ENCODE measurements at regions not wholly inside any gene's neighbourhood (a gene's known extent, or its start where the extent isn't known, plus 50 kb on each side); places are given as distances from the start of the nearest gene placed in this dataset.

DNA sequence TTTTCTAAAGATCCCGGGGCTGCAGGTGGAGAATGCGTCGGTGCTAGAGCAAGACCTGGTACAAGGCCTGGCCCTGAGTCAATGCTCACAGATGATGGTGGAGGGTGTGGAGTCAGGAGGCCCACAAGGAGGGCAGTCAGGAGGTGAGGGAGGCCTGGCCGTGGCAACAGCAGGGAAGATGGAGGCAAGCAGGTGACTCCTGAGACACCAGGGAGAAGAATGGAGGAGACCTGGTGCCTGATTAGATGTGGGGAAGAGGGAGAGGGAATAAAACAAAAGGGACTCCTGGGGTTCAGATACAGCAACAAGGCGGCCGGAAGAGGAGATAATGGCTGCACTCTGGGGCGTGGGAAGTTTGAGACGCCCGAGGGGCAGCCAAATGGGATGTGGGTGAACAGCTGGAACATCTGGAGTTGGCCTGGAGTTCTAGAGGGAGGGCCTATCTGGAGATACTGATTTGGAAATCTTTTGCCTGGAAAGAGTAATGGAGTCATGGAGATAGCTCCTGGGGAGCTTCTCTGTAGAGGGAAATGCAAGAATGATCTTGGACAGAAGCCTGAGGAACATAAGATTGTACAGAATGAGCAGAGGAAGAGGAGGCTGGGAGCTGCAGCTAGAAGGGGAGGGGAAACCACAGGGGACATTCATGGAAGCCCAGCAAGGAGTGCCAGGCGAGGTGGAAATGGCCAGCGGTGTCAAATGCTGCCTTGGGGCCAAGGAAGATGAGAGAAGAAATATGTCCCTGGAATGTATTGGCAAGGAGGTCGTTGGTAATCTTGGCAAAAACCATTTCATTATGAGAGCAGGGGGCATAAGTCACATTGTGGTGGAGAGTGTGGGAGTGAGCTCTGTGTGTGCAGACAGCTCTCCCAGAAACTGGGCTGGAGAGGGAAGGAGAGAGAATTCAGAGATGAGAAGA is 67.5 kb upstream of the CORO2B start:
- no peak overlapping the region for H2BK120ac ChIP-seq (replicated peaks; ENCODE audit: low read depth, low read length)
- no peak overlapping the region for H4K5ac ChIP-seq (ENCODE audit: insufficient read length, low read depth, low read length)
- H2AFZ ChIP-seq (ENCODE audit: low read length) = no peak overlapping the region
- H3K9ac ChIP-seq (replicated peaks in 1 of 4; ENCODE audit: extremely low read depth in 1 of 4, low read depth in 3 of 4, low read length in 3 of 4) = no peak overlapping the region
- FAIRE-seq = no peak
- no peak for DNase-seq (ENCODE audit: low read depth in 1 of 2, low spot score in 2 of 2)
- no peak overlapping the region for H3K56ac ChIP-seq (replicated peaks; ENCODE audit: insufficient read length, low read depth, low read length)
- H3K27me3 ChIP-seq (replicated peaks in 1 of 4; ENCODE audit: control insufficient read depth in 3 of 4, extremely low read depth in 1 of 4, insufficient read depth in 3 of 4, low read length in 3 of 4) = no peaks in the 10 kb centered on the region; a peak in 1 of 7 replicates
- H2BK20ac ChIP-seq (ENCODE audit: low read length) = no peak overlapping the region
- H2BK15ac ChIP-seq (ENCODE audit: low read length) = no peak overlapping the region
- no peak overlapping the region for H3K14ac ChIP-seq (ENCODE audit: insufficient read length)
- no peak overlapping the region for H3K4me2 ChIP-seq (ENCODE audit: insufficient read depth in 1 of 2, low read depth in 2 of 2, low read length in 2 of 2)
- H2BK5ac ChIP-seq (ENCODE audit: low read depth, low read length) = no peak overlapping the region
- no peak overlapping the region for H3K23ac ChIP-seq (ENCODE audit: insufficient read length)
- WGBS, 2 experiments (ENCODE audit: extremely low coverage in 1 of 2, insufficient coverage in 1 of 2, insufficient read length in 1 of 2, insufficient replicate concordance in 2 of 2, low coverage in 1 of 2, low lambda C conversion rate in 2 of 2, missing lambda C conversion rate in 1 of 2) = 88% methylated on average over 12 of the region's 12 CpGs; no CpG with 5 or more reads in 1 of the 2 experiments
- POLR2A ChIA-PET (ENCODE audit: partially characterized antibody) = no interaction called here
- H3K9me3 ChIP-seq (ENCODE audit: insufficient read depth in 2 of 2, low read depth in 1 of 2, low read length in 1 of 2) = no peaks in the 10 kb centered on the region
- no peaks in the 10 kb centered on the region for H3K36me3 ChIP-seq (ENCODE audit: control insufficient read depth in 2 of 4, insufficient read depth in 4 of 4, low read length in 3 of 4)
- H2AK5ac ChIP-seq (ENCODE audit: low read depth, low read length) = no peak overlapping the region
- CTCF ChIA-PET (ENCODE audit: partially characterized antibody) = interaction anchor here (1.1 kb wide), 1 partner anchor 11 kb away, joined by 3 read pairs; no protein-coding TSS in a partner anchor
- no peaks in the 10 kb centered on the region for H3K23me2 ChIP-seq (ENCODE audit: low read depth, low read length)
- H4K91ac ChIP-seq (replicated peaks; ENCODE audit: insufficient read length, low read length) = no peak overlapping the region
- no peak overlapping the region for H4K8ac ChIP-seq (ENCODE audit: extremely low read depth, insufficient read depth, low read length)
- no peak overlapping the region for H3K18ac ChIP-seq (ENCODE audit: extremely low read depth, low read length)
- no peaks in the 10 kb centered on the region for H4K20me1 ChIP-seq (replicated peaks in 1 of 2; ENCODE audit: control insufficient read depth in 1 of 2, insufficient read depth in 2 of 2, low read length in 2 of 2)
- H2BK12ac ChIP-seq (ENCODE audit: low read depth, low read length) = no peak overlapping the region
- H3K4me1 ChIP-seq (replicated peaks in 1 of 4; ENCODE audit: control insufficient read depth in 3 of 4, insufficient read depth in 4 of 4, low read length in 3 of 4) = peaks cover 0 to 6% (median 0%) of the 10 kb centered on the region in 4 experiments; a peak in 2 of 7 replicates
- H3K79me2 ChIP-seq (ENCODE audit: control insufficient read depth in 1 of 2, insufficient read depth in 2 of 2, low read length in 2 of 2) = no peaks in the 10 kb centered on the region
- no peak overlapping the region for H3K4me3 ChIP-seq (ENCODE audit: extremely low read depth in 1 of 4, insufficient read depth in 2 of 4, low read depth in 3 of 4, low read length in 4 of 4)
- no peaks in the 10 kb centered on the region for H3K79me1 ChIP-seq (ENCODE audit: low read depth, low read length)
- H3K27ac ChIP-seq (ENCODE audit: low read depth, low read length) = no peak overlapping the region
- H3K4ac ChIP-seq (replicated peaks; ENCODE audit: insufficient read length, low read depth, low read length) = no peak overlapping the region
- TF ChIP-seq MAFK (IDR thresholded peaks at IDR 0.05; ENCODE audit: low read depth, low read length) (no peak), TAF1 (IDR thresholded peaks at IDR 0.05; ENCODE audit: low read depth, low read length) (no peak), NRF1 (IDR thresholded peaks at IDR 0.05; ENCODE audit: low read depth, low read length) (no peak), KDM1A (IDR thresholded peaks at IDR 0.05; ENCODE audit: borderline replicate concordance, low read length) (no peak), GABPA (IDR thresholded peaks at IDR 0.05; ENCODE audit: borderline replicate concordance, insufficient read depth, low read length) (no peak)
- TF ChIP-seq, protein P1, sequence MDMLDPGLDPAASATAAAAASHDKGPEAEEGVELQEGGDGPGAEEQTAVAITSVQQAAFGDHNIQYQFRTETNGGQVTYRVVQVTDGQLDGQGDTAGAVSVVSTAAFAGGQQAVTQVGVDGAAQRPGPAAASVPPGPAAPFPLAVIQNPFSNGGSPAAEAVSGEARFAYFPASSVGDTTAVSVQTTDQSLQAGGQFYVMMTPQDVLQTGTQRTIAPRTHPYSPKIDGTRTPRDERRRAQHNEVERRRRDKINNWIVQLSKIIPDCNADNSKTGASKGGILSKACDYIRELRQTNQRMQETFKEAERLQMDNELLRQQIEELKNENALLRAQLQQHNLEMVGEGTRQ (IDR thresholded peaks at IDR 0.05; ENCODE audit: low read length) = no peak
